Neural crest cell (in vitro differentiated cells): ENCODE measurements at regions not wholly inside any gene's neighbourhood (a gene's known extent, or its start where the extent isn't known, plus 50 kb on each side); places are given as distances from the start of the nearest gene placed in this dataset.

Experiments
- DNase-seq: peaks from one replicate; pipeline ENCODE4 v3.0.0; 2021; ENCODE audit warnings: low read depth, mixed read lengths, low spot score
- H3K27ac Mint-ChIP-seq: one replicate; pipeline ENCODE4 v1.8.0; 2021; ENCODE audit warnings: mild to moderate bottlenecking, mixed read lengths; ENCODE audit not compliant: unreplicated experiment
- H3K27me3 Mint-ChIP-seq: 2 replicates; pipeline ENCODE4 v1.8.0; 2021; ENCODE audit warnings: low read depth, mild to moderate bottlenecking, mixed read lengths
- H3K36me3 Mint-ChIP-seq: 2 replicates; pipeline ENCODE4 v1.8.0; 2021; ENCODE audit warnings: low read depth, mild to moderate bottlenecking, mixed read lengths
- H3K4me1 Mint-ChIP-seq: 2 replicates; pipeline ENCODE4 v1.8.0; 2021; ENCODE audit warnings: mixed read lengths
- H3K4me3 Mint-ChIP-seq: one replicate; pipeline ENCODE4 v1.8.0; 2021; ENCODE audit warnings: mild to moderate bottlenecking, mixed read lengths
- H3K9me3 Mint-ChIP-seq: 2 replicates; pipeline ENCODE4 v1.8.0; 2021; ENCODE audit warnings: mixed read lengths
- TF ChIP-seq, protein P1 (sequence below): fragments of 200-600 bp; sonication (generic); conservative IDR thresholded peaks from 2 replicates; pipeline ENCODE4 v1.5.0; 2021; ENCODE audit warnings: antibody characterized with exemption, mild to moderate bottlenecking

DNA sequence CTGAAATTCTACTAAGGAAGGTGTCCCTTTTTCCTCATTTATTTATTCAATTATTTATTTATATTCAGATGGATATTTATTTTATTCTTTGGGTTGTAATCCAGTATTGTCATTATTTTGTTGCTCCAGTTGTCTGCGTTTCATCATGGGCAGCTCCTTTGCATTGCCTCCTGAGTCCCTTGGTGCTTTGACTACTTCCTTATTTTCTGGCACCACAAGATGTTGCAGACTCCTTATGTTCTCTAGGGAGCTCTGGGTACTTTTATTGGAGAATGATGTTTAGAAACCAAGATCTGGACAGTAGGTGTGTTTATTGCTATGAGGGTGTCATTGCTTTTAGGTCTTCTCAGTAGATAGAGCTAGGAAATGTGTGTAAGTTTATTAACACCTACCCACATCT lies 59.9 kb upstream of the ERRFI1 start:
- H3K4me3 Mint-ChIP-seq: no peak overlapping the region
- no peaks in the 10 kb centered on the region for H3K27me3 Mint-ChIP-seq
- H3K27ac Mint-ChIP-seq: no peak overlapping the region
- no peaks in the 10 kb centered on the region for H3K9me3 Mint-ChIP-seq
- H3K36me3 Mint-ChIP-seq: no peaks in the 10 kb centered on the region
- H3K4me1 Mint-ChIP-seq: peaks cover 4% of the 10 kb centered on the region
- no peak for DNase-seq
- TF ChIP-seq, protein P1, sequence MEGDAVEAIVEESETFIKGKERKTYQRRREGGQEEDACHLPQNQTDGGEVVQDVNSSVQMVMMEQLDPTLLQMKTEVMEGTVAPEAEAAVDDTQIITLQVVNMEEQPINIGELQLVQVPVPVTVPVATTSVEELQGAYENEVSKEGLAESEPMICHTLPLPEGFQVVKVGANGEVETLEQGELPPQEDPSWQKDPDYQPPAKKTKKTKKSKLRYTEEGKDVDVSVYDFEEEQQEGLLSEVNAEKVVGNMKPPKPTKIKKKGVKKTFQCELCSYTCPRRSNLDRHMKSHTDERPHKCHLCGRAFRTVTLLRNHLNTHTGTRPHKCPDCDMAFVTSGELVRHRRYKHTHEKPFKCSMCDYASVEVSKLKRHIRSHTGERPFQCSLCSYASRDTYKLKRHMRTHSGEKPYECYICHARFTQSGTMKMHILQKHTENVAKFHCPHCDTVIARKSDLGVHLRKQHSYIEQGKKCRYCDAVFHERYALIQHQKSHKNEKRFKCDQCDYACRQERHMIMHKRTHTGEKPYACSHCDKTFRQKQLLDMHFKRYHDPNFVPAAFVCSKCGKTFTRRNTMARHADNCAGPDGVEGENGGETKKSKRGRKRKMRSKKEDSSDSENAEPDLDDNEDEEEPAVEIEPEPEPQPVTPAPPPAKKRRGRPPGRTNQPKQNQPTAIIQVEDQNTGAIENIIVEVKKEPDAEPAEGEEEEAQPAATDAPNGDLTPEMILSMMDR: no peak

DNA sequence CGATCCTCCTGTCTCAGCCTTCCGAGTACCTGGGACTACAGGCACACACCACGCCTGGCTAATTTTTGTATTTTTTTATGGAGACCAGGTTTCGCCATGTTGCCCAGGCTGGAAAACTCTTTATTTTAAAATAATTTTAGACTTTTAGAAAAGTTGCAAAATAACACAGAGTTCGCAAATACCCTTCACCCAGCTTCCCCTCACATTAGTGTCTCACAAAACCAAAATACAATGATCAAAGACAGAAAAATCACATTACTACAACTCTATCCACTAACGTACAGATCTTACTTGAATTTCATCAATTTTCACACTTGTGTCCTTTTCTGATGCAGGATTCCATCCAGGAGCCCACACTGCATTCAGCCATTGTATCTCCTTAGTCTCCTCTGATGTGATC lies 58.8 kb upstream of the ERRFI1 start:
- H3K9me3 Mint-ChIP-seq: no peaks in the 10 kb centered on the region
- TF ChIP-seq, protein P1: no peak
- no peaks in the 10 kb centered on the region for H3K27me3 Mint-ChIP-seq
- no peaks in the 10 kb centered on the region for H3K36me3 Mint-ChIP-seq
- peak overlapping the region; percentile 4 for H3K27ac Mint-ChIP-seq
- H3K4me3 Mint-ChIP-seq: no peak overlapping the region
- no peak for DNase-seq
- peaks cover 4% of the 10 kb centered on the region for H3K4me1 Mint-ChIP-seq

DNA sequence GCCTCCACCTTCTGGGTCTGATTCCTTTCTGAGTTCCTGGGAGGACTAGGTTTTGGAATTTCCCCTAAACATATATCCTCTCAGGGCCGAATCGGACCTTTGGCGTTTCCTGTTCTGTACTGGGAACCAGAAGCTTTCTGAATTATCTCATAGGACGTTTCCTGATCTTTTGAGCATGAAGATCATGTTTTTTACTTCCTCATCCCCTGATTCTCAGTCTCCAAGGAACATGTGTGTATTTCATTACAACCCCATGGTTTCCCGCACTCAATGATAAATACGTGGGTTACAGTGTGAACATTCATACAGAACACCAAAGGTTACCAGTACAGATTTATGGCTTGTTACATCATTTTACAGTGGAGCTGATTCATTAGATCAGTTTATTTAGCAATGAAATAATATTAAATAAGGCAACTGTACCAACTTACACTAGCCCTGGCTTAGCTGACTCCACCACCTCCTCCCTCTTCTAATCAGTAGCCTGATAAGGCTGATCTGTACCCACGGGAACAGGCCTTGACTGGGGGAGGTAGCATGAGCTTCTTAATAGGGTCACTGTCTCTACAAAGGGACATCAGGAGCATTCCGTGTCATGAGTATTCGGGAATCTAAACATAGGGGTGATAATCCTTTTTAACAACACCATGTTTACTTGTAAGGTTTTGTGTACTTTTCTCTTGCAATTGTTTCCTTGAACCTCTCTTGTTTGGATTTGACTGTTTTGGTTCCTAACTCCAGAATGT lies 57.8 kb upstream of the ERRFI1 start:
- H3K4me3 Mint-ChIP-seq: no peak overlapping the region

DNA sequence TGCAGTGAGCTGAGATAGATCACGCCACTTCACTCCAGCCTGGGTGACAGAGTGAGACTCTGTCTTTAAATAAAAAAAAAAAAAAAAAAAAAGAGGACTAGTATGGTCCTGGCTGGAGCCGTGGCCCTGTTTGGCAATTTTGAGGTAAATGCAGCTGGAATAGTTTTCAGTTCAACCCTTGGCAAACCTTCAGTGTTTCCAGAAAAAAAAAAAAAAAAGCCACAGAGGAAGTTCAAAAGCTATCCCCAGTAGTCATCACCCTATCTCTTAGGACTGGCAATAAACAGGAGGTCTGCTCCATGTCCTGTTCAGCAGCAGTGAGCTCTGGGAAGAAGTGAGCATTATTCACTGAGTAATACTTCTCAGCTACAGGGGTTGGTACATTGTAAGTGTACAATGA lies 56.8 kb upstream of the ERRFI1 start:
- no peak overlapping the region for H3K27ac Mint-ChIP-seq
- H3K4me3 Mint-ChIP-seq: no peak overlapping the region
- H3K27me3 Mint-ChIP-seq: no peaks in the 10 kb centered on the region
- peaks cover 14% of the 10 kb centered on the region for H3K4me1 Mint-ChIP-seq
- H3K36me3 Mint-ChIP-seq: no peaks in the 10 kb centered on the region
- TF ChIP-seq, protein P1: no peak
- no peaks in the 10 kb centered on the region for H3K9me3 Mint-ChIP-seq
- no peak for DNase-seq

More for the DNA sequence above, 57.8 kb upstream of the ERRFI1 start:
- no peak for DNase-seq
- Mint-ChIP-seq H3K27ac (peak overlapping the region; percentile 4), H3K9me3 (no peaks in the 10 kb centered on the region), H3K27me3 (no peaks in the 10 kb centered on the region), H3K4me1 (peaks cover 5% of the 10 kb centered on the region), H3K36me3 (no peaks in the 10 kb centered on the region)
- TF ChIP-seq, protein P1: no peak

DNA sequence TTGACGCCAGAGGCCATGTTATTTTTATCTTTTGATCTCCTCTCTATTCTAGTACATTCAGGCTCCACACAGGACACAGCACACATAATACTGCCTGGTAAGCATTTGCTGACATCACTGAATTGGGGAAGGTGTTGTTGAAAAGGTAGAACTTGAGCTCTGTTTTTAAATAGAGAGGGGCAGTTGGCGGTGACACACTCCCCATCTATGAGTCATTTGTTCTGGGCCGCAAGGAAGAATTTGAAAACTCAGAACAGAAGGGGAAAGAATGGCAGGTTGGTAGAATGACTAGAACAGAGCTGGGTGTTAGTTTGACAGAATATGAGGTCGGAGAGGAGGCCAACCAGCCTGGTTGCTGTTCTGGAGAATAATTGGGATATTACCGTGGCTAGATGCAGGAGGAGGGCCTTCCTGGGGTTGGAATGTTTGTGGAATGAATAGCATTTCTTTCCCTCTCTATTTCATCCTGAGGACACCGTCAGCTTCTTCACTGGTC lies 52.1 kb upstream of the ERRFI1 start:
- Mint-ChIP-seq H3K27ac (no peak overlapping the region), H3K4me3 (no peak overlapping the region), H3K4me1 (peaks cover 17% of the 10 kb centered on the region), H3K9me3 (no peaks in the 10 kb centered on the region), H3K27me3 (no peaks in the 10 kb centered on the region), H3K36me3 (no peaks in the 10 kb centered on the region)
- no peak for DNase-seq
- TF ChIP-seq, protein P1: no peak
